Muscle of back (tissue), 3 donors: ENCODE measurements at regions not wholly inside any gene's neighbourhood (a gene's known extent, or its start where the extent isn't known, plus 50 kb on each side); places are given as distances from the start of the nearest gene placed in this dataset.
A peak's percentile ranks its signal among the peaks of the same experiment; 100 is the strongest.
"Not testable (repeated sequence)": the region's sequence is repeated elsewhere in the genome, so short reads cannot be mapped to it uniquely, and the experiment has no call there.

ENCODE experiments used
- DNase-seq, 3 donors: peaks; one replicate each; pipeline versions ENCODE4 v3.0.0 to v3.0.0-alpha.2; 2013

- no peak for DNase-seq
Observed at GRCh38 chr16:26983426-26983825, 83.3 kb upstream of the C16orf82 start.

GRCh38 chr16:26985100-26986065, 81.3 kb upstream of the C16orf82 start:
- no peak for DNase-seq

GRCh38 chr16:26987597-26988010, 79.1 kb upstream of the C16orf82 start:
- peak in 1 of 3 donors; percentile 8 for DNase-seq

GRCh38 chr16:26988186-26988585, 78.5 kb upstream of the C16orf82 start:
- no peak for DNase-seq

GRCh38 chr16:26990384-26991120, 76.2 kb upstream of the C16orf82 start:
- not testable (repeated sequence) for DNase-seq

- DNase-seq = no peak
Observed at GRCh38 chr16:26992666-26993349, 73.9 kb upstream of the C16orf82 start.

GRCh38 chr16:26993511-26993910, 73.2 kb upstream of the C16orf82 start:
- no peak for DNase-seq

- DNase-seq = peak; percentile 4 to 67 (median 27)
Observed at GRCh38 chr16:26993963-26994362, 72.8 kb upstream of the C16orf82 start.

GRCh38 chr16:26995522-26995921, 71.2 kb upstream of the C16orf82 start:
- DNase-seq = no peak

GRCh38 chr16:27005386-27005785, 61.3 kb upstream of the C16orf82 start:
- DNase-seq = no peak
